GM21529 (cell line): ENCODE measurements at regions not wholly inside any gene's neighbourhood (a gene's known extent, or its start where the extent isn't known, plus 50 kb on each side); places are given as distances from the start of the nearest gene placed in this dataset.
"Not testable (repeated sequence)": the region's sequence is repeated elsewhere in the genome, so short reads cannot be mapped to it uniquely, and the experiment has no call there.

Experiments
- ATAC-seq: cut with Tn5 transposase; IDR thresholded peaks from one replicate; pipeline ENCODE4 v1.9.1; 2021; ENCODE audit not compliant: unreplicated experiment

DNA sequence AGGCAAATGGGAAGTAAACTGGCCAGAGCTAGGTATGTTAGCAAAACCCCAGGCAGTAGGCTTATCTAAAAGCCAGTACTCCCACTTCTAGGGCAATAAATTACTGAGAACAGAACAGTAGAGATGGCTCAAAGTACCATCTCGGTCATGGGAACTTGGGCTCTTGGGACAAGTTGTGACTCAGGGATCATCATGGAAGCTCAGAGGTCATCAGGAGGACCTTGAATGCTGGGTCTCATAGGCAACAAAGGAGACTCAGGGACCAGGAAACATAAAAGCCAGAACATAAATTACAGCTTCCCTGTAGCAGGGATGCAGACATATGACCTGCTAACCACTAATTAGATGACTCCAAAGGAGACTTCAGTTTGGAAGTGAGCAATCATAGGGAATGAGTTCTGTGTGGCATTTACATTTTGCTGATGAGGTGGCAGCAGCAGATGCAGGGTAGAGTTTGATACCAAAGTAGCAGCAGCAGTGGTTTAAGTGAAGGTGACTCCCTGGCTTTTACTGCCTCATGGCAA is 97.6 kb upstream of the SCAF11 start:
- no peak for ATAC-seq

DNA sequence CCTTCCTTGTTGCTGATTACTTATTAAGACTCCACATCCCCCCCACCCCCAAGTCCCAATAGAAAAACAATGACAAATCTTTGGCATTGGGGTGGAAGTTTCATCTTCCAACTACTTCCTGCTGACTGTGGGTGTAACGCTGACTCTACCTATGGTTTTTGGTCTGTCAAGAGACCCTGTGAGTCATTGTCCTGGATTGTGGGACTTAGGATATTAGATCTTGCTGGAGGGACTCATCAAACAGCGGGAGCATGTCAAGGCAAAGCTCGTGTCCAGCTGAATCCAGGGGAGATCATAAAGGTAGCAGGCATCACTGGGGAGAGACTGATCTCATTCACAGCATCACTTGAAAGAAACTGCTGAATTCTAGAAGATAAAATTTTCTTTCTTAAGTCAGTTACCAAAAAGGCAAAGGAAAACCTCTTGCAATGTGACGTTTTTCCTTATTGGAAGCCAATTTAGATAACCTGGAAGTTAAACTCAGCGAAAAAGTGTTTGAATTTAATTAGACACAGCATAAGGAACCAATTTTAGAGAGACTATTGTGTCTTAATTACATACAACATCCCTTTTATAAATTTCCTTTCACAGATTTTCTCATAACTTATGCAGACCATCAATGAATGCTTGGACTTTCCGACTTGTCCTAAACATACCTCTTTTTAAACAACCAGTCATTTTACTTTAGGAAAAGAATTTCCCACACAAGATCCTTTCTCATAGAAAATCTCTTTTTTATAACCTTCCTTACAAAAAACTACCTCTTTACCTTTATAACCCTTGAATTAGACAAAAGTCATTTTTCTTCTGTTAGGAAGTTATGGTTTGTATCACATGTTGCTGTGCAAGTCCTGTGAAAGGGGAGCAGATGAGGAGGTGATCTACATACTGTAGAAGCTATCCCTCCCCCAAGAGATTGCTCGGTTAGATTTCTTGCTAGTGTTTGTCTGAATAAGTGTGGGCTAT is 94.6 kb upstream of the SCAF11 start:
- no peak for ATAC-seq

DNA sequence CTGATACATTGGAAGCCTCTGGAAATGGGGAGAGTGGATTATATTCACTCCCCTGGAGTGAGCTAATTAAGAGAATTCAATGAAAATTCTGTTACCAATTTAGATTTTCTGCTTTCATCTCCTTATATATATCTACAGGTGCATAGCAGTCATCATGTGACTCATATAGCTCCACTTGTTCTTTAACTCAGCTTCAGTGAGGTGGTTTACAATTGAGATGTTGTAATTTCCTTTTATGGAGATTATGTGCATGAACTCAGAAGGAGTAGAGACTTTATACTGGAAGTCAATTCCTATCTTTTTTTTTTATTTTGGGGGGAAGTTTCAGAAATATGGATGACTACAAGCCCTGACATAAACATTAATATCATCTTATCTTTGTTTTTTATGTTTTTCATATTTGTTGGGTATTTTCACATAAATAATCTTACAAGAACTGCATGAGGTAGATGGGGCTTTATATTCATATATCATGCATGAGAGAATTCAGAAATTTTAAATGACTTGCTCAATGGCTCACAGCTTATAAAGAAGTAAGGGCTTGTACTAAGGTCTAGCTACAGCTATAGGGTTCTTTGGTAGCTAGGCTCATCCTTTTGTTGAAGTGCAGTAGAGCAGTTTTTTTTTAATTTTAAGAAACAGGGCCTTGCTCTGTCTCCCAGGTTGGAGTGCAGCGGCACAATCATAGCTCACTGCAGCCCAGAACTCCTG is 92.3 kb upstream of the SCAF11 start:
- ATAC-seq, result no peak

DNA sequence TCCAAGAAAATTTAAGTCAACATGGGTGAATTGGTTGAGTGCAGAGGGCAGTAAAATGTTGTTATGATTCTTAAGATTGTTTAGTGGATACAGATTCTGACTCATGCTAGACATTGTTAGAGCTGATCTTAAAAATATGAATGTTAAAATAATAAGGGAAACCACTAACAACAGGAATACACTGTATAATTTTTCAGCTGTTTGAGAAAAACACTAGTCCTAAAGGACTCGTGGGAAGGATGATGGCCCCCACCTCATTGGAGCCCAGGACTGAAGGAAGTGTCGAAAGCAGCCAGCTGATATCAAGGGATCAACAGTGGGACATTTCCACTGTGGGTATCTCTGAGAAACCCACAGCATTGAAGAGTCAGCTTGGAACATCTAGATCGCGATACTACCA is 82.9 kb upstream of the SCAF11 start:
- ATAC-seq, result no peak

DNA sequence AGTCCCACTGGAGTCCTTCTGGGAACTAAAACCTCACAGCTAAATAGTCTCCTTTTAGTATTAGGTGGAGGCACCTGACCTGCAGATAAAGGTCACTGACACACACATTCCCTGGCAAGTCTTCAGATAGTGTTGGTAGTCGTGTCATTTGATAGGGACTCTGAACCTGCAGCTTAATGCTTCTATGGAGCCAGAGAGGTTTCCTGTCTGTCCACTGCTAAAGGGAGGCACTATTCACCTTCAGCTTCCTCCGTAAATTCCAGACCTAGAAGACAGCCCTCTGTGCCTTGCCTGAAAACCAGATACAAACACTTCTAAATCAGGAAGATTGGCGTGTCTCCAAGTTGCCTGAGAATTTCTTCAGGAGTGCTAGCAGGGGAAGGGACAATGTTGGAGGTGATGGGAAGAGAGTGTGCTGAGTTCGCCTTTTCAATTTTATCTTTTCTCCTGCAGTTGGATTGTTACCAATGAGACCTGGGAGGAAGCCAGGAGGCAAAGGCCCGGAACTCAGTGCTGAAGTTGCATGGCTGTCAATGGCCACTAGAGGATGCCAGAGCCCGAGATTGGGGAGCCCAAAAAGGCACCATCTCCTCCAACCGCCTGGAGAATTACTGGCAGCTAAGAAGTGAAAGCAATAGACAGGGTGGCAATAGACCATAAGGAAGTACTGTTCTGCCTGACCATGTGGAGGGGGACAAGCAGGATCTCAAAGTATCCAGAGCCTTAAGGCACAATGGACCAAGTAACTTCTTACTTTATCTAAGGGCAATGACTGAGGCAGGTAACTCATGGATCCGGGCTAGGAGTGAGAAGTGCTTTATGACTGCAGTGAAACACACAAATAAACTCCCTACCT is 81.6 kb upstream of the SCAF11 start:
- peak; percentile 96 for ATAC-seq

DNA sequence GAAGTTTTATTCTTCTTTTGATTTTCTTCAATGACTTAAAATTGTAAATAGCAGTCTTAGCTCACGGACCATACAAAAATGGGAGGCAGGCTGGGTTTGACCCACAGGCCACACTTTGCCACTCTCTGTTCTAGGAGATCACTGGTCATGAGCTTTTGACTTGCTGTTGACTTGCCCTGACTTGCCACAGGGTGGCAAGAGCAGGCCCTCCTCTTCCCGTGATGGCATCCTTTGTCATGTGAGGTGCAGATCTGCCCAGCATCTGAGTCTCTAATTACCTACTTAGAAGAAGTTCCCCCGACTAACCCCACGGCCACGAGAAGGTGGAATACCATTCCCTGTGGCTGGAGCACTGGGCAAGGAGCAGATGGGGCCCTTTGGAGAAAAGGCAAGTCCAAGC is 81.0 kb upstream of the SCAF11 start:
- no peak for ATAC-seq

DNA sequence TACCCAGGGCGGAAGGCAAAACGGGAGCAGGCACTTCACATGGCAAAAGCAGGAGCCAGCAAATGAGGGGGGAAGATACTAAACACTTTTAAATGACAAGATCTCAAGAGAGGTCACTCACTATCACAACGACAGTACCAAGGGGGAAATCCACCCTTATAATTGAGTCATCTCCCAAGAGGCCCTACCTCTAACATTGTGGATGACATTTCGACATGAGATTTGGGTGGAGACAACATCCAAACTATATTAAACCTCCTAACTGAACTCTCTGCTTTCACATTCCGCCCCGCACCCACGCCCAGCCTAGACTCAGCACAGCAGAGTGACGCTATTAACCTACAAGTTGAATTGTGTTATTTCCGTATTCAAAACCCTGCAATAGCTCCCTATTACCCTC is 76.7 kb upstream of the SCAF11 start:
- no peak for ATAC-seq

DNA sequence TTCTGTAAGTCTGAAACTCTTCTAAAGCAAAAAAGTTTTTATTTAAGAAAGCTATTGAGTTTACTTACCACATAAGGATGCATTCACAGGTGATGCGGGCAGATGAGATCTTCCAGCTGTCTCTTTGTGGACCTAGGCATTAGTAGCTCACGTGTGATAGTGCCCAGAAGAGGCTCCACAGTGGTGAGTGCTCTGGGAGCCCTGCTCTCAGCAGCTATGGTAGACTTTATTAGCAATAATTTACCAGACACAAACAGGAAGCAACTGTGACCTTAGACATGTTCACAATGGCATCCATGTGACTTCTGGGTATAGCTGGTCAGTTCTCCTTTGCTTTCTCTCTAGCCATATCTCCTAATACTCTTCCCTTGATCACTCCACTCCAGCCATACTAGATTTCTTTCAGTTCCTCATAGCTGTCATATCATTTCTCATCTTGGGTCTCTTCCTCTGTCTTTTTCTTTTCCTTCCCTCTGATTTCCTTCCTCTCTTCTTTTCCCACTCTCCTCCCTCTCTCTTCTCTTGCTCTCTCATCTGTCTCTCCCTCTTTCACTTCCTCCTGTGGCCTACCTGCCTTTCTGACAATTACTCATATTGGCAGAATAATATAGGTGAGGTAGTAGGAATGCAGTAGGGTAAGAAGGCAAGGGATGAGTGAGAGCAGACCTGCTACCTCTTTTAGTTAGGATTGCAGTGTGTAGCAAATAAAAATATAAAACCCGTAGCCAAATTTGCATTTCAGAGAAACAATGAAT is 75.2 kb upstream of the SCAF11 start:
- ATAC-seq, result peak; percentile 75

DNA sequence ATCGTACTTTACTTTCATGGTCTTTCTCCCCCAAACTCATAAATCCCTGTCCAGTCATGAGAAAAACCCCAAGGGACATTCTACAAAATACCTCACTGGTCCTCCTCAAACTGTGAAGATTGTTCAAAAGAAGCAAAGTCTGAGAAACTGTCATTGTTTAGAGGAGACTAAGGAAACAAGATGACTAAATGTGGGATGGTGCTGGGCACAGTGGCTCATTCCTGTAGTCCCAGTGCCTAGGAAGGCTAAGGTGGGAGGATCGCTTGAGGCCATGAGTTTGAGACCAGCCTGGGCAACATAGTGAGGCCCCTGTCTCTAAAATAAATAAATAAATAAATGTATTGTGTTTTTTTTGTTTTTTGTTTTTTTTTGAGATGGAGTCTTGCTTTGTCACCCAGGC is 74.2 kb upstream of the SCAF11 start:
- no peak for ATAC-seq

DNA sequence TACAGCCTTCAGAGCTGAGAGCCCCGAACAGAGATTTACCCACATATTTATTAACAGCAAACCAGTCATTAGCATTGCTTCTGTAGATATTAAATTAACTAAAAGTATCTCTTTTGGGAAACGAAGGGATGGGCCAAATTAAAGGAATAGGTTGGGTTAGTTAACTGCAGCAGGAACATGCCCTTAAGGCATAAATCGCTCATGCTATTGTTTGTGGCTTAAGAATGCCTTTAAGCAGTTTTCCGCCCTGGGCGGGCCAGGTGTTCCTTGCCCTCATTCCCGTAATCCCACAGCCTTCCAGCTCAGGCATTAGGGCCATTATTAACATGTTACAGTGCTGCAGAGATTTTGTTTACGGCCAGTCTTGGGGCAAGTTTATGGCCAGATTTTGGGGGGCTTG is 68.3 kb upstream of the SCAF11 start:
- not testable (repeated sequence) for ATAC-seq

DNA sequence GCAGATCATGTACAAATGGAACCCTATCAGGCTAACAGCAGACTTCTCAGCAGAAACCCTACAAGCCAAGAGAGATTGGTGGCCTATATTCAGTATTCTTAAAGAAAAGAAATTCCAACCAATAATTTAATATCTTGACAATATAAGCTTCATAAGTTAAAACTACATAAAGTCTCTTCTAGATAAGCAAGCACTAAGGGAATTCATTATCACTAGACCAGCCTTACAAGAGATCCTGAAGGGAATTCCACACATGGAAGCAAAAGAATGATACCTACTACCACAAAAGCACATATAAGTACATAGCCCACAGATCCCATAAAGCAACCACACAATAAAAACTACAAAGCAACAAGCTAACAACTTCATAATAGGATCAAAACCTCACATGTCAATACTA is 60.4 kb upstream of the SCAF11 start:
- ATAC-seq, result no peak

DNA sequence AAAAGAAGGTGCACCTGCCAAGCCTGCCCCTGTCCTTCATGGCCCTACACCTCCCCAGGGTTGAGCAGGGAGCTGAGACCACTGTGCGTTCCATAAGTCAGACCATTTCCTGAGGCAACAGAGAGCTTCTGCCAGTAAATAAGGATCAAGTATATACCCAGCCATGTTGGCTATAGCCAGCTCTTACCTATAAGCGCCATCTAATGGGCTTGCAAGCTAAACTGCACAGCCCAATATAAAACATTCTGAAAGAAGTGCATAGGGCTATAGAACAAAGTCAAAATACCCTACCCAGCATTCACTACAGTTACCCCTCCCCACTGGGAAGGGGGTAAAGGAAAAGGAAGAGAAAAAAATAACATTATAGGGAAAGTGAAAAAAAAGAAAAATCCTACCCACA is 59.3 kb upstream of the SCAF11 start:
- no peak for ATAC-seq

DNA sequence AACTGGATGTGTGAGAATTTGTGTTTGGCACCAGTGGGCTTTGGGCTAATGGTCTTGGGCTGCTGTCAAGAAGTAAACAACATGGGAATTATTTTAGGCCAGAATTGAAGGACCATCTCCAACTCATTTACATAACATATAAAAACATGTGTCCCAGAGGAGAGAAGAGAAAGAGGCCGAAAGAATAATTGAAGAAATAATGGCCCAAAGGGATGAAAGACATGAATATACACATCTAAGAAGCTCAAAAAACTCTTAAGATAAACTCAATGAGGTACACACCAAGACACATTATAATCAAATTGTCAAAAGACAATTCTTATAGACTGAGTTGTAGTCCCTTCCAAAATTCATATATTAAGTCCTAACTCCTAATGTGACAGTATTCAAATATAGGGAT is 56.1 kb upstream of the SCAF11 start:
- no peak for ATAC-seq

DNA sequence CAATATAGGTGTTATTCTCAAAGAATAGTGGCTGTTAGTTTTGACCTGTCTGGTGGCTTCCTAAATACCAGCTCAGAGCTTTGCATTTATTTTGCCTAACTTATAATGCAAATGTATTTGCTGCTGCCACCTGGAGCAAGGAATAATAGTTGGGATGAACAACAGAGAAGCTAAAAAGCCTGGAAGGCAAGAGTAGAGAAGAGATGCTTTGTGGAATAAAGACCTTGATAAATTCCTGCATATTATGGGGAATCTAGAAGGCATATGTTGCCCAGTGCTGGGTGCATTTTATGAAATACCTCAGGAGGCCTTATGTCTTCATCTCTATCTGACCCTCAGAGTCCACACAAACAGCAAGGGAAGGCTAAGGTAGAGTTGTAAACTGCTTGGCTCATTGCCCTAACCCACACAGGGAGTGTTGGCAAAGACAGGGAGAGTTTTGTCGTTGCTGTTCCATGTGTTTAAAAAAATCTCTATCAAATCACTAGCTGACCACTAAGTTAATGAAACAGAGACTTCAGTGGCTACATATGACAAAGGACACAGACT is 53.7 kb upstream of the SCAF11 start:
- ATAC-seq, result no peak
